HG02759 (cell line): ENCODE measurements at regions not wholly inside any gene's neighbourhood (a gene's known extent, or its start where the extent isn't known, plus 50 kb on each side); places are given as distances from the start of the nearest gene placed in this dataset.
"Not testable (repeated sequence)": the region's sequence is repeated elsewhere in the genome, so short reads cannot be mapped to it uniquely, and the experiment has no call there.

Experiments
- ATAC-seq: cut with Tn5 transposase; IDR thresholded peaks from one replicate; pipeline ENCODE4 v1.9.1; 2021; ENCODE audit warnings: mild to moderate bottlenecking, moderate library complexity; ENCODE audit not compliant: unreplicated experiment

DNA sequence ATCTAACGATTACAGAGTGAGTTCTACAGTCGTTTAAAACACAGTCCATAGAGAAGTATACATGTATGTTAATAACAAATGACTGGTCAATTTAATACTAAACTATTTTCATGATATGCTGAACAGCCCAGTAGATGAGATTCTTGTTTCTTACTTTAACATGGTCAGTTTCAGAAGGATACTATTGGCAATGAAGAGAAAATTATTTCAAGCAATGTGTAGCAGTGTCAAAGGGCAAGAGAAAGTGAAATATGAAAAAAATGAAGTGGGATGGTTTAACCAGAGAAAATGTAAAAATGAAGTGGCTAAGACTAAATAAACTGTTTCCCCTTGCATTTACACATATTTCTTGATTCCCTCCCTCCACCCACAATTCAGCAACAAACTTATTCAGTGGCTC is 192.1 kb upstream of the TTC14 start:
- no peak for ATAC-seq

DNA sequence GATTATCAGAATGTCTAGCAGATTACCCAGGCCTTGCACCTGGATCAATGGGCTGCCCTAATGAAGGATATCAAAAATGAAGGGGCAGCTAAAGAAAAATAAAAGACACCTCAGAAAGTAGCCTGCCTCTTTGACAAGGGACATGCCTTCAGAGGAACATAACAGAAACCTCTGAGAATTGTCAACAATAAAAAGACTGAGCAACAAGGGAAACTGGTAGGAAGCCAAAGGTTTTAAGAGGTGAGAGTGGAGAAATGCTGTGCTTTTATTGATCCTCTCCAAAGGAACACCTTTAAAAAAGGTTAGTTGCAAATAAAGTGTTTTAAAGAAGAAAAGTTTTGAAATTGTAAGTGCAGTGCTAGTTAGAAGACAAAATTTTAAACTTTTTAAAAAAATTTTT is 187.8 kb upstream of the TTC14 start:
- ATAC-seq: no peak

DNA sequence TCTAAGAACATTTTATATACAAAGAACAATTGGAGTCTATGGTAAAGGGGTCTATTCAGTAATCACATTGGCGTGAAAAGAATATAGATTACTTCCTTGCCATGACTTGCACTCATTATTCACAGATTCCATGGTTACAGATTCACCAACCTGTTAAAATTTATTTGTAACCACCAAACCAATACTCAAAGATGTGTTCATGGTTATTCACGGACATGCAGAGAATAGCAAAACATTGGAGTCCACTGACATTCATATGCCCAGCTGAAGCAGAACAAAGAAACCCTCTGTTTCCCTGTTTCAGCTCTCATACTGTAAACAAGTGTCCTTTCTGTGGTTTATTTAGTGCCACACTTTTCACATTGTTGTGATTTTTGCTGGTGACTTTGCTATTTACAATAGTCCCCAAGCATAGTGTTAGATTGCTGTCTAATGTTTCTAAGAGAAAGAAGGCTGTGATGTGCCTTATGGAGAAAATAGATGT is 185.8 kb upstream of the TTC14 start:
- no peak for ATAC-seq

DNA sequence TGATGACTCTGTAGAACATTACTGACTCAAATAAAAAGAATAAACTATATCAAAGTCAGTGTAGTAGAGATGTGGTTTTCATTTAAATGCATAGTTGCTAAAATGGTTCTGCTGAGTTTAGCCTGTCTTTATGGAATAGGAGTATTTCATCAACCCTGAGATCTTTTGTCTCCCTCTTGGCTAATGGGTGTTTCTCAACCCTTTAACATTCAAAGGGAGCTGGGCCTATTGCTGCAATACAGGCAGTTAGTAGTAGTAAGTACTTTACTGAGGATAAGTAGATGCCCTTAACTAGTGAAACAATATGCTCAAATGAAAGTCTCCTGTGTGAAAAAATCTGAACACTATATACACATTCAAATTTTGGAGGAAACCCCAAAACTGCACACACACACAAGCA is 184.7 kb upstream of the TTC14 start:
- no peak for ATAC-seq

DNA sequence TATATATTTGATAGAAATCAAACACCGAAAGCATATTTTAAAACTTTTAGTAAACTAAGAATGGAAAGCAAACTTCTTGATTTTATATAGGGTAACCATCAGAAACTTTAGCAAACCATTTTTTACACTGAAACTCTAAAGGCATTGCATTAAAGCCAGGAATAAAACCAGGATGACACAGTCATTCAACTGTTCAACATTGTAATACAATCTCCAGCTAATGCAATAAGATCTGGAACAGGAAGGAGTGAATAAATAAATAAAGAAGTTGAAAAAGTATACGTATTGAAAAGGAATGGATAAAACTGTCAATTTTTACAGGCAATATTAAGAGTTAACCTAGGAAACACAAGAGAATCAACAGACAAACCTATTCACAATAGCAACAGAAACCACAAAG is 181.9 kb upstream of the TTC14 start:
- ATAC-seq: no peak

- ATAC-seq: no peak
Measured at GRCh38 chr3:180420804-180421203, 181.2 kb upstream of the TTC14 start.

DNA sequence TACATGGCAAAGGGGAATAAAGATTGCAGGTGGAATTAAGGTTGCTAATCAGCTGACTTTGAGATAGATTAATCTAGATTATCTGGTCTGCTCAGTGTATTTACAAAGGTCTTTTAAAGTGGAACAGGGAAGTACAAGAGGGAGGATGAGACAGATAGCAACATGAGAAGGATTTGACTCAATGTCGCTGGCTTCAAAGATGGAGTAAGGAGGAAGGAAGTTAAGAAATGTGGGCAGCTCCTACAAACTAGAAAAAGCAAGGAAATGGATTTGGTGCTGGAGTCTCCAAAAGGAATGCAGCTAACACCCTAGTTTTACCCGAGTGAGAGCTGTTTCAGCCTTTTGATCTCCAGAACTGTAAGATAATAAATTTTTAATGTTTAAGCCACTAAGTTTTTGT is 180.7 kb upstream of the TTC14 start:
- no peak for ATAC-seq

- no peak for ATAC-seq
Measured at GRCh38 chr3:180421721-180422120, 180.2 kb upstream of the TTC14 start.

DNA sequence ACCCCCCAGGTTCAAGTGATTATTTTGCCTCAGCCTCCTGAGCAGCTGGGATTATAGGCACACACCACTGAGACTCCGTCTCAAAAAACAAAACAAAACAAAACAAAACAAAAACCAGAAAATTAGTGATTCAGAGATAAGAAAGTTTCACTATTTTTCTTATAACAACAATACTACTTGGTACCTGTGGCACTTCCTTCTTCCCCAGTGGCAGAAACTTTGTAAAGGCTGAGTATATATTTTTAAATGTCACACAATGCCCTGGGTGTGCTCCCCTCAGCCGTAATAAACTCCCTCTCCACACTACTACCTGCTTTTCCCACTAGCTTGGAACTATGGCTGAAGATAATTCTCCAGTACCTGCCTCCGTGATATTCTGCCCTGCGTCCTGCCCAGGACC is 177.7 kb upstream of the TTC14 start:
- ATAC-seq: not testable (repeated sequence)

- no peak for ATAC-seq
Measured at GRCh38 chr3:180430896-180431295, 171.1 kb upstream of the TTC14 start.

- no peak for ATAC-seq
Measured at GRCh38 chr3:180433152-180433551, 168.8 kb upstream of the TTC14 start.

DNA sequence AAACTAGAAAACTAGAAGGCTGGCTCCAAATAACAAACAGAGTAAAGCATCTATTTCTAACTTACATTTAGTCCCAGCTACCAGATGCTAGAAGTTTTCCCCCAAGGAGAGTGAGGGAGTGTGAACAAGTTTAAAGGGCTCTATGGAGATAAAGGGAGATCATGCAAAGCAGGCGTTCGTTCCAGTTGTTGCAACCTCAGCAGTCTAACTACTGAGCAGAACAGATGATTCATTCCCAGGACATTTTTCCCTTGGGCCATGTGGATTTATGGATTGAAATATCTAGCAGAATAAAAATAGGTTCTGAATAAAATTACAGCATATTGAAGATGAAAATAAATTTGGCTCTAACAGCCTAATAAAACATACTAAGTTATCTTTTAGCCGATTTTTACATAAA is 154.8 kb upstream of the TTC14 start:
- ATAC-seq: no peak

DNA sequence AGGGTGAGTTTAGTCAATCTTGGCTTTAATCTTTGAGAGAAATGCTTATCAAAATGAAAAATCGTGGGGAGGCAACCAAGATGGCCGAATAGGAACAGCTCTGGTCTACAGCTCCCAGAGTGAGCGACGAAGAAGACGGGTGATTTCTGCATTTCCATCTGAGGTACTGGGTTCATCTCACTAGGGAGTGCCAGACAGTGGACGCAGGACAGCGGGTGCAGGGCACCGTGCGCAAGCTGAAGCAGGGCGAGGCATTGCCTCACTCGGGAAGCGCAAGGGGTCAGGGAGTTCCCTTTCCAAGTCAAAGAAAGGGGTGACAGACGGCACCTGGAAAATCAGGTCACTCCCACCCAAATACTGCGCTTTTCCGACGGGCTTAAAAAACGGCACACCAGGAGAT is 153.6 kb upstream of the TTC14 start:
- ATAC-seq: not testable (repeated sequence)

DNA sequence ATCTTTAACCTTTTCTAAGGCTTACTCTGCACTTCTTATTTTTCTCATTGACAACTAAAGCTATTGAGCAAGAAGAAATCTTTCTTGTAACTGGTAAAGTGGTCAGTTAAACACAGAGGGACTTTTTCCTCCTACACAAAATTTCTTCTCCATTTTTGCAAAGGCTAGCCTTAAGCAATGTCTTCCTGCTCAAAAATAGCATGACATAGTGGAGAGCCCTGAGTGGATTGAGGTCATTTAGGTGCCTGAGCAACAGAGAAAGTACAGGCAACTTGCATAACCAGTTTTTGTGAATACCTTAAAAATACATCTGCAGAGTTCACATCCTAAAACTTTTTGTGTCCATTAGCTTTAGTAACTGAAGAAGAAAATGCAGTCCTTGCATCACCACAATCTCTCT is 144.7 kb upstream of the TTC14 start:
- ATAC-seq: no peak

- ATAC-seq: no peak
Measured at GRCh38 chr3:180466401-180467011, 135.5 kb upstream of the TTC14 start.

DNA sequence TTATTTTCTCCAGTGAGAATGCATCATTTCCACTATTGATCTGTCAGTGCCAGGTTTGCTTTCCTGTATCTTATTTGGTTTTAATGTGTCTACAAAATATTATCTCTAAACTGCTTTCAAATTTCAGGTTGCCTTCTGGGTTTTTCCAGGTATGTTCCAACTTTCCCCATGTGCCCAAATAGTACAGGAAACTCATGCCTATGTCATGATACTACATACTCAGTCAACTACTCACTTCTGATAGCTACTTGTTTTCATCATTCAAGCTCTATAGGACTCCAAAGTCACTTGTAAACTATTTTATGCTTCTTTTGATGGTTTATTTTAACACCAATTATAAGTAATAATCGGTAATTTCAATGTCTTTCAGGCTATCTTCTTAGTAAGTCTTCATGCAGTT is 134.8 kb upstream of the TTC14 start:
- ATAC-seq: no peak

GRCh38 chr3:180469149-180469548 is 132.8 kb upstream of the TTC14 start:
- no peak for ATAC-seq

GRCh38 chr3:180478695-180479094 is 123.3 kb upstream of the TTC14 start:
- ATAC-seq: no peak

DNA sequence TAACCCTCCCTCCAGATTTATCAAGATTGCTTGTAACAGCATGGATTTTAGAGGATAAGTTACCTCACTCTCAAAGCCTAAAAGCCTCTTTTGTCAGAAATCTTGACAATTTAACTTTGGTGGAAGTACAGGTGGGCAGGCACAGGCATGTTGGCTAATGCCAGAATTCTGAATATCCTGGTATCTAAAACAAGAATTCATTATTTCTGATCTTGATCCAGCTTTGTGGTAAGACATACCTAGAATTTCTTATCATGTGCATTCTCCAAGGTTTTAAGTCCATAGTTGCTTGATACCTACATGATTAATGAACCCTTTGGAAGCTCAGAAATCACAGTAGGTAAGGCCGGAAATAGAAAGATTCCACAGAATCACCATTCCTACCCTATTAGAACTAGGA is 109.9 kb upstream of the TTC14 start:
- no peak for ATAC-seq

DNA sequence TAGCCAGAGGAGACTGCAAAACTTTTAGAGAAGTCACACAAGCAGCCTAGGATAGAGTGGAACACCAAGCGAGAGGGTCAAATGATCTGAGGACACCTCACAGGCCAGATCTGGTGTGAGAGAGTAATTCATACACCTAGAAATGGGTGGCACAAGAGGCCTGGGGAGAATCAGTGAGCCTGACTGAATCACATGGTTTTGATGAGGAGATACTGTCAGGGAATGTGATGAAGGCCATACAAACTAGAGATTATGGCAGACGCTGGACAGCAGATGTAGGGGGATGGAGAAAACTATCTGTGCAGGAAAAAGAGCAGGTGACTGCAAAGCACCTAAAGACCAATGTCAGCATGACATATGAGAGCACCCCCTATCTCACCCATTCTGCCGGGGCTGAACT is 105.0 kb upstream of the TTC14 start:
- no peak for ATAC-seq

DNA sequence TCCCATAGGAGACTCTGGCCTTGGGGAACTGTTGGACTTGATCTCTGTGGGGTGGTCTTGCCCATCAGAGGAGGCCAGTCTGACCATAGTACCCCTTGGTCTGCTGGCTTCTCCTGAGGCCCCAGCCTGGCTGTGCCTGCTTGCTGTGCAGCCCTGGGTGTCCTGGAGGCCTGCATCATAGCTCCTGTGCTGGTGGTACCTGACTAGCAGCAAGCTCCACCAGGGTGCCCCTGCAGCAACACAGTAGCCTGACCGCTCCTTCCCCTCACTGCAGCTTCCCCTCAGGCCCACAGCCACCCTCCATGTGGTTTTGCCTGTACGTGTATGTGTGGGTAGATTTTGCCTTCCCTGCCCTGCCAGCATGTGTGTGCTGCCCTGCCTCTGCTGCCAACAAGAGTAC is 85.6 kb upstream of the TTC14 start:
- ATAC-seq: no peak

GRCh38 chr3:180523040-180523439 is 78.9 kb upstream of the TTC14 start:
- ATAC-seq: no peak

DNA sequence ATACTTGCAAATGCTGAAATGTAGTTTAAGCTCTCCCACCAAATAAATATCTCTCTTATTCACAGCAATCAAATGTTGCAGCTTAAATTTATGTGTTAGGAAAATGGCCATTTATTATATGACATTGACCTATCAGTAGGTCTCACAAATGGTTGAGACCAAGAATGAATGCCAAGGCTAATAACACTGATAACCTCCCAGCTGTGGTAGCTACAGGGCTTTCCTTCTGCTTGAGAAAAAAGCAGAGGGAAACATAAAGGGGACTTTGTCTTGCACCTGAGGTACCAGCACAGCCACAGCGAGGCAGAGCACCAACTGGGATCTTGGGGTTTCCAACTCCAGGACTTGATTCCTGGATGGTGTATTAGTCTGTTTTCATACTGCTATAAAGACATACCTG is 73.1 kb upstream of the TTC14 start:
- ATAC-seq: no peak
